GM12878 (cell line): ENCODE measurements at regions not wholly inside any gene's neighbourhood (a gene's known extent, or its start where the extent isn't known, plus 50 kb on each side); places are given as distances from the start of the nearest gene placed in this dataset.

Experiments used
- ATAC-seq: fragments of 200-7000 bp; cut with Tn5 transposase; 3 replicates; pipeline ENCODE4 v1.9.1; 2020; ENCODE audit warnings: mild to moderate bottlenecking, moderate library complexity
- BruUV-seq: library from RNA; stranded (reverse); fragments of 400-500 nt; replicated peaks from 2 replicates; lab custom pipeline; 2021; lab: Mats Ljungman, UMichigan
- CTCF ChIA-PET: fragments of 300-600 bp; sonication (Branson Sonifier 250); formaldehyde crosslinking; extraction: SDS; loops from one replicate; lab custom pipeline; 2021; ENCODE audit warnings: inconsistent platforms; lab: Yijun Ruan, JAX
- POLR2A ChIA-PET: fragments of 350-600 bp; formaldehyde crosslinking; extraction: SDS; loops from one replicate; lab custom pipeline; 2021; ENCODE audit warnings: inconsistent platforms; lab: Charles Lee
- RAD21 ChIA-PET: fragments of 300-600 bp; sonication (Branson Sonifier 250); formaldehyde crosslinking; loops from one replicate; lab custom pipeline; 2023; ENCODE audit warnings: antibody characterized with exemption; ENCODE audit not compliant: unreplicated experiment; lab: Charles Lee
- SMC1A ChIA-PET: fragments of 300-600 bp; sonication (Branson Sonifier 250); formaldehyde crosslinking; loops from one replicate; lab custom pipeline; 2023; ENCODE audit not compliant: unreplicated experiment, uncharacterized antibody; lab: Charles Lee
- DNase-seq: peaks from one replicate; pipeline ENCODE4 v3.0.0-alpha.2; 2011; ENCODE audit warnings: low read depth, low spot score
- FAIRE-seq: peaks from 3 replicates; lab custom pipeline; 2011; peaks lifted over from hg19 to GRCh38; lab: Jason Lieb, UNC
- H2AFZ ChIP-seq: 2 replicates; pipeline ENCODE4 v1.6.0; 2011; ENCODE audit warnings: low read depth, low read length, control low read depth; ENCODE audit not compliant: control insufficient read depth
- H3K27ac ChIP-seq: 2 replicates; pipeline ENCODE4 v1.5.1; 2011; ENCODE audit warnings: control low read depth; ENCODE audit not compliant: control insufficient read depth, insufficient read depth
- H3K27me3 ChIP-seq, 2 experiments: replicated peaks in 1 of 2; 2 replicates each; pipeline versions ENCODE4 v1.6.0 to v1.6.1; 2011; ENCODE audit warnings: low read length in 1 of 2; ENCODE audit not compliant: control insufficient read depth in 2 of 2, insufficient read depth in 2 of 2
- H3K36me3 ChIP-seq, 2 experiments: 2 replicates each; pipeline ENCODE4 v1.5.1; 2011; ENCODE audit warnings: low read length in 1 of 2; ENCODE audit not compliant: control insufficient read depth in 2 of 2, insufficient read depth in 2 of 2
- H3K4me1 ChIP-seq: 2 replicates; pipeline ENCODE4 v1.6.1; 2011; ENCODE audit warnings: mild to moderate bottlenecking, low read length, moderate library complexity, mixed read lengths; ENCODE audit not compliant: control insufficient read depth, insufficient read depth
- H3K4me2 ChIP-seq: 2 replicates; pipeline ENCODE4 v1.6.0; 2011; ENCODE audit warnings: control low read depth; ENCODE audit not compliant: control insufficient read depth, insufficient read depth
- H3K4me3 ChIP-seq: fragments of 200-600 bp; sonication (generic); 2 replicates; pipeline ENCODE4 v1.5.1; 2016
- H3K79me2 ChIP-seq: 2 replicates; pipeline ENCODE4 v1.6.0; 2011; ENCODE audit warnings: low read length; ENCODE audit not compliant: control insufficient read depth, insufficient read depth
- H3K9ac ChIP-seq: 2 replicates; pipeline ENCODE4 v1.8.0; 2011; ENCODE audit warnings: low read length, control low read depth, mixed read lengths; ENCODE audit not compliant: control insufficient read depth, insufficient read depth
- H3K9me3 ChIP-seq: replicated peaks from 3 replicates; pipeline ENCODE4 v1.5.1; 2011; ENCODE audit warnings: mild to moderate bottlenecking, low read length; ENCODE audit not compliant: control insufficient read depth, insufficient read depth
- H4K20me1 ChIP-seq: 2 replicates; pipeline ENCODE4 v1.6.0; 2011; ENCODE audit not compliant: control insufficient read depth, insufficient read depth
- BCLAF1 ChIP-seq: fragments of 450-650 bp; IDR thresholded peaks from 2 replicates; pipeline ENCODE4 v1.6.1; 2017; ENCODE audit warnings: antibody characterized with exemption, mild to moderate bottlenecking, moderate library complexity
- EP300 ChIP-seq, 2 experiments: fragments of 150-350 bp in 1 of 2; IDR thresholded peaks; 2 replicates each; pipeline ENCODE4 v1.6.1; 2011 to 2012; ENCODE audit warnings: low read depth in 2 of 2, low read length in 2 of 2, borderline replicate concordance in 1 of 2, improper control_type of control experiment in 1 of 2, inconsistent platforms in 1 of 2; ENCODE audit not compliant: control insufficient read depth in 1 of 2
- FOXK2 ChIP-seq: fragments of 450-650 bp; IDR thresholded peaks from 2 replicates; pipeline ENCODE4 v1.6.1; 2017; ENCODE audit warnings: mild to moderate bottlenecking, moderate library complexity
- HDAC6 ChIP-seq: fragments of 200-600 bp; sonication (generic); IDR thresholded peaks from one replicate; pipeline ENCODE4 v1.8.0; 2017; ENCODE audit warnings: antibody characterized with exemption; ENCODE audit not compliant: unreplicated experiment
- KAT2A ChIP-seq: conservative IDR thresholded peaks from 2 replicates; pipeline ENCODE4 v1.6.1; 2011; ENCODE audit warnings: low read depth, low read length; ENCODE audit not compliant: control insufficient read depth
- KLF5 ChIP-seq: fragments of 450-650 bp; IDR thresholded peaks from 2 replicates; pipeline ENCODE4 v1.6.1; 2014; ENCODE audit warnings: mild to moderate bottlenecking; ENCODE audit not compliant: partially characterized antibody
- NFIC ChIP-seq: IDR thresholded peaks from 2 replicates; pipeline ENCODE4 v1.6.1; 2012; ENCODE audit warnings: low read depth, mild to moderate bottlenecking, inconsistent platforms, low read length, moderate library complexity
- NRF1 ChIP-seq: conservative IDR thresholded peaks from 2 replicates; pipeline ENCODE4 v1.6.1; 2011; ENCODE audit warnings: mild to moderate bottlenecking, low read depth, low read length, improper control_type of control experiment
- PAX5 ChIP-seq: IDR thresholded peaks from 2 replicates; pipeline ENCODE4 v1.6.1; 2011; ENCODE audit warnings: low read depth, low read length, borderline replicate concordance
- RCOR1 ChIP-seq: conservative IDR thresholded peaks from 2 replicates; pipeline ENCODE4 v1.6.1; 2012; ENCODE audit warnings: low read depth, low read length, improper control_type of control experiment
- SIN3A ChIP-seq: IDR thresholded peaks from 2 replicates; pipeline ENCODE4 v1.6.1; 2012; ENCODE audit warnings: low read depth, low read length, improper control_type of control experiment
- SREBF2 ChIP-seq: IDR thresholded peaks from 2 replicates; pipeline ENCODE4 v1.6.1; 2012; ENCODE audit warnings: mild to moderate bottlenecking, low read length
- WGBS: methylation state at CpG from one replicate; pipeline ENCODE4 v1.1.6; 2016; ENCODE audit warnings: low lambda C conversion rate; ENCODE audit not compliant: insufficient replicate concordance, insufficient coverage; ENCODE audit errors: missing lambda C conversion rate; 5-methylcytosine and 5-hydroxymethylcytosine counted together
- in situ Hi-C: fragments of 300-500 bp; cut with MboI; formaldehyde crosslinking; loops from 9 replicates; pipeline ENCODE4 v1.14.3; 2018; ENCODE audit warnings: mixed read lengths
- intact Hi-C: fragments of 100-400 bp; cut with micrococcal nuclease; formaldehyde crosslinking; loops from one replicate; pipeline ENCODE4 v1.14.2; 2022; ENCODE audit not compliant: unreplicated experiment

- no peak overlapping the region for H3K27ac ChIP-seq
- H3K4me1 ChIP-seq: no peaks in the 10 kb centered on the region
- no peaks in the 10 kb centered on the region for H4K20me1 ChIP-seq
- H3K4me2 ChIP-seq: no peak overlapping the region
- no peaks in the 10 kb centered on the region for H3K27me3 ChIP-seq
- ATAC-seq (no peak), FAIRE-seq (no peak), DNase-seq (no peak)
- ChIA-PET POLR2A (no interaction called here), SMC1A (no interaction called here), CTCF (no interaction called here), RAD21 (no interaction called here)
- TF ChIP-seq KAT2A (no peak), NFIC (no peak), RCOR1 (no peak), KLF5 (no peak), SREBF2 (no peak), NRF1 (no peak), FOXK2 (no peak), HDAC6 (no peak)
- H3K9me3 ChIP-seq: no peaks in the 10 kb centered on the region; the same call in 2 of the 3 replicates
- WGBS: 0% methylated on average over 2 of the region's 2 CpGs
- H3K4me3 ChIP-seq: no peak overlapping the region
- intact Hi-C loops (no loop called here), in situ Hi-C loops (no loop called here)
- no peak overlapping the region for H3K9ac ChIP-seq
- H3K36me3 ChIP-seq: no peaks in the 10 kb centered on the region
- H2AFZ ChIP-seq: no peak overlapping the region
- BruUV-seq: no TSS peak
- H3K79me2 ChIP-seq: no peaks in the 10 kb centered on the region
These were observed 331.0 kb downstream of the MYCN start for GRCh38 chr2:16271231-16271896.

- ChIA-PET SMC1A (no interaction called here), RAD21 (no interaction called here), POLR2A (no interaction called here), CTCF (no interaction called here)
- ATAC-seq (no peak), DNase-seq (no peak), FAIRE-seq (no peak)
- no peak for TF ChIP-seq BCLAF1
- no peak for TF ChIP-seq EP300 (IDR thresholded peaks at IDR 0.05; ENCODE audit: borderline replicate concordance in 1 of 2, control insufficient read depth in 1 of 2, low read depth in 2 of 2, low read length in 2 of 2)
- no peak for TF ChIP-seq PAX5
- no peak for TF ChIP-seq SIN3A
- Histone ChIP-seq H3K4me2 (no peak overlapping the region), H3K9me3 (no peaks in the 10 kb centered on the region; the same call in 2 of the 3 replicates), H2AFZ (no peak overlapping the region), H4K20me1 (no peaks in the 10 kb centered on the region), H3K27me3 (no peaks in the 10 kb centered on the region), H3K4me3 (no peak overlapping the region), H3K79me2 (no peaks in the 10 kb centered on the region), H3K36me3 (no peaks in the 10 kb centered on the region), H3K9ac (no peak overlapping the region), H3K4me1 (no peaks in the 10 kb centered on the region), H3K27ac (no peak overlapping the region)
- in situ Hi-C loops: no loop called here
- 25% methylated on average over 4 of the region's 4 CpGs for WGBS
- BruUV-seq: no TSS peak
- intact Hi-C loops: no loop called here
These were observed 330.1 kb downstream of the MYCN start for GRCh38 chr2:16270441-16270840.
